ENCODE measurements at regions not wholly inside any gene's neighbourhood (a gene's known extent, or its start where the extent isn't known, plus 50 kb on each side); places are given as distances from the start of the nearest gene placed in this dataset.

DNA sequence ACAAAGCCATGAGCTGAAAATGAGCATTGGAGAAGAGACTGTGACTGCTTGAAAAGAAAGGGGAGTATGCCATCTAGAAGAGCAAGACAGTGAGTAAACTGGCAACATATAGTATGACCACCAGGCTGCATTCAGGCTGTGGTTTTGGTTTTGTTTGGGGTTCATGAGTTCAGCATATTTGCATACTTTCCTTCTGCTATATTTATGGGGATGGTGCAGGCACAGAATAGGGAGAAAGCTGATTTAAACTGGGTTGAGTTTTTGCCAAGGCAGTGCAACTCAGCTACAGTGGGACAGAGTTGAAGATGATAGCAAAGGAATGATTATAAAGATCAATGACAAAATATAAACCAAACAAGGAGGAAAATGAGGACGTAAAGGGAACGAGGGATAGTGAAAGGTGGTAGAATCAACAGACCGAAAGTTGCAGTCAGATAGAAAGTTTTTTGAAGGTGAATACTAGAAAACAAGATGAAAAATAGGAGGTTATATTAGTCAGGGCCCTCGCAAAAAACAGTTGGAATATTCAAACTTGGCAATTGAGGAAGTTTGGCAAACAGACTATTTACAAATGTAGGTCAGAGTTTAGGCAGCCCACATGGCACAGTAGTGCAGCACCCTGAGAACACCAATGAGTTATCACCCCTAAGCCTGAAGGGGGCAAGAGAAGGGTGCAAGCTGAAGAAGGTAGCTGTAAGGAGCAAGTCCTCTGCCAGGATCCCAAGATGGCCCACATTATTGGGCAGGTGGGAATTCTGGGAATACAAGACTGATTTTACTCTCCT, 114.8 kb upstream of the MAP9 start:
- Histone ChIP-seq H3K27ac (ENCODE audit: low read length in 2 of 2) (no peak overlapping the region), H3K9me3 (ENCODE audit: control extremely low read depth in 1 of 3, control insufficient read depth in 2 of 3, insufficient read depth in 1 of 3, low read length in 2 of 3) (peaks cover 0 to 2% (median 0%) of the 10 kb centered on the region in 3 donors), H3K36me3 (replicated peaks in 1 of 2; ENCODE audit: control extremely low read depth in 1 of 2, control insufficient read depth in 1 of 2, extremely low read depth in 1 of 2, insufficient read depth in 2 of 2, low read length in 1 of 2) (no peaks in the 10 kb centered on the region), H4K20me1 (ENCODE audit: control insufficient read depth, insufficient read depth, low read length, poor library complexity, severe bottlenecking) (no peaks in the 10 kb centered on the region), H2AFZ (ENCODE audit: insufficient read depth, low read depth, low read length, poor library complexity, severe bottlenecking) (no peak overlapping the region), H3K4me2 (replicated peaks; ENCODE audit: low read depth, low read length, poor library complexity, severe bottlenecking) (no peak overlapping the region), H3K4me1 (ENCODE audit: control insufficient read depth in 2 of 2, insufficient read depth in 2 of 2, low read length in 2 of 2) (no peaks in the 10 kb centered on the region), H3K4me3 (ENCODE audit: control extremely low read depth in 1 of 5, extremely low read depth in 1 of 5, insufficient read depth in 1 of 5, low read depth in 2 of 5, low read length in 4 of 5) (no peak overlapping the region), H3K79me2 (ENCODE audit: control insufficient read depth, insufficient read depth, low read length) (no peaks in the 10 kb centered on the region), H3K27me3 (replicated peaks in 1 of 4; ENCODE audit: control extremely low read depth in 1 of 4, control insufficient read depth in 3 of 4, insufficient read depth in 4 of 4, low read length in 3 of 4) (no peaks in the 10 kb centered on the region), H3K9ac (ENCODE audit: low read length) (no peak overlapping the region)
- intact Hi-C loops (cut with micrococcal nuclease) = no loop called here
- H3K27ac Mint-ChIP-seq = no peak overlapping the region
- no peak for DNase-seq
- no peak for TF ChIP-seq EZH2 (IDR thresholded peaks at IDR 0.05; ENCODE audit: borderline replicate concordance, insufficient read depth, low read depth, low read length, poor library complexity, severe bottlenecking)
- TF ChIP-seq, protein P1, sequence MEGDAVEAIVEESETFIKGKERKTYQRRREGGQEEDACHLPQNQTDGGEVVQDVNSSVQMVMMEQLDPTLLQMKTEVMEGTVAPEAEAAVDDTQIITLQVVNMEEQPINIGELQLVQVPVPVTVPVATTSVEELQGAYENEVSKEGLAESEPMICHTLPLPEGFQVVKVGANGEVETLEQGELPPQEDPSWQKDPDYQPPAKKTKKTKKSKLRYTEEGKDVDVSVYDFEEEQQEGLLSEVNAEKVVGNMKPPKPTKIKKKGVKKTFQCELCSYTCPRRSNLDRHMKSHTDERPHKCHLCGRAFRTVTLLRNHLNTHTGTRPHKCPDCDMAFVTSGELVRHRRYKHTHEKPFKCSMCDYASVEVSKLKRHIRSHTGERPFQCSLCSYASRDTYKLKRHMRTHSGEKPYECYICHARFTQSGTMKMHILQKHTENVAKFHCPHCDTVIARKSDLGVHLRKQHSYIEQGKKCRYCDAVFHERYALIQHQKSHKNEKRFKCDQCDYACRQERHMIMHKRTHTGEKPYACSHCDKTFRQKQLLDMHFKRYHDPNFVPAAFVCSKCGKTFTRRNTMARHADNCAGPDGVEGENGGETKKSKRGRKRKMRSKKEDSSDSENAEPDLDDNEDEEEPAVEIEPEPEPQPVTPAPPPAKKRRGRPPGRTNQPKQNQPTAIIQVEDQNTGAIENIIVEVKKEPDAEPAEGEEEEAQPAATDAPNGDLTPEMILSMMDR (IDR thresholded peaks at IDR 0.05) = no peak
- no peaks in the 10 kb centered on the region for H3K27me3 Mint-ChIP-seq
- ChIA-PET CTCF (no interaction called here), POLR2A (no interaction called here)
- no peaks in the 10 kb centered on the region for H3K4me1 Mint-ChIP-seq
- no peak overlapping the region for H3K4me3 Mint-ChIP-seq
- no peaks in the 10 kb centered on the region for H3K9me3 Mint-ChIP-seq (ENCODE audit: insufficient read depth)
- whole genome bisulfite sequencing (ENCODE audit: insufficient coverage) = 84% methylated on average over 4 of the region's 4 CpGs
- ATAC-seq (ENCODE audit: low read depth) = no peak

DNA sequence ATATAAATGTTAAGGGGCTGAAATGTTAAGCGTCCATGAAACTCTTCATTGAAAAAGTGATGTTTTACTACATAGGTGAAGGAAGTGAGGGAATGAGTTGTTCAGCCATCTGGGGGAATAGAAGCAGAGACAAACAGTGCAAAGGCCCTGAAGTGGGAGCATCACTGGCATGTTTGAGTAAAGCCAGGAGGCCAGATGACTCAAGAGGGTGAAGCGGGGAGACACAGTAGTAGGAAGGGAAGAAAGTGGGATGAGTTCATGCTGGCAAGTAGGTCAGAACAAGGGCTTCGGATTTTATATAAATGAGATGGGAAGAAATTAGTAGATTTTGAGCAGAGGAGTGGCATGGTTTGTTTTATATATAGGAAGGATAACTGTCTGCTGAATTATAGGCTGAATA, 112.5 kb upstream of the MAP9 start:
- Histone ChIP-seq H3K4me2 (replicated peaks; ENCODE audit: low read depth, low read length, poor library complexity, severe bottlenecking) (no peak overlapping the region), H3K4me3 (ENCODE audit: control extremely low read depth in 1 of 5, extremely low read depth in 1 of 5, insufficient read depth in 1 of 5, low read depth in 2 of 5, low read length in 4 of 5) (no peak overlapping the region), H3K9me3 (ENCODE audit: control extremely low read depth in 1 of 3, control insufficient read depth in 2 of 3, insufficient read depth in 1 of 3, low read length in 2 of 3) (no peaks in the 10 kb centered on the region), H3K4me1 (ENCODE audit: control insufficient read depth in 2 of 2, insufficient read depth in 2 of 2, low read length in 2 of 2) (no peaks in the 10 kb centered on the region), H3K36me3 (replicated peaks in 1 of 2; ENCODE audit: control extremely low read depth in 1 of 2, control insufficient read depth in 1 of 2, extremely low read depth in 1 of 2, insufficient read depth in 2 of 2, low read length in 1 of 2) (no peaks in the 10 kb centered on the region), H4K20me1 (ENCODE audit: control insufficient read depth, insufficient read depth, low read length, poor library complexity, severe bottlenecking) (no peaks in the 10 kb centered on the region), H3K27ac (ENCODE audit: low read length in 2 of 2) (no peak overlapping the region), H3K9ac (ENCODE audit: low read length) (no peak overlapping the region), H2AFZ (ENCODE audit: insufficient read depth, low read depth, low read length, poor library complexity, severe bottlenecking) (no peak overlapping the region), H3K27me3 (replicated peaks in 1 of 4; ENCODE audit: control extremely low read depth in 1 of 4, control insufficient read depth in 3 of 4, insufficient read depth in 4 of 4, low read length in 3 of 4) (no peaks in the 10 kb centered on the region), H3K79me2 (ENCODE audit: control insufficient read depth, insufficient read depth, low read length) (no peaks in the 10 kb centered on the region)
- no peaks in the 10 kb centered on the region for H3K9me3 Mint-ChIP-seq (ENCODE audit: insufficient read depth)
- POLR2A ChIA-PET = no interaction called here
- intact Hi-C loops (cut with micrococcal nuclease) = no loop called here
- no peak for TF ChIP-seq EZH2 (IDR thresholded peaks at IDR 0.05; ENCODE audit: borderline replicate concordance, insufficient read depth, low read depth, low read length, poor library complexity, severe bottlenecking)
- TF ChIP-seq, protein P1 (IDR thresholded peaks at IDR 0.05) = no peak
- no peaks in the 10 kb centered on the region for H3K4me1 Mint-ChIP-seq
- H3K27me3 Mint-ChIP-seq = no peaks in the 10 kb centered on the region
- 100% methylated on average over 2 of the region's 3 CpGs for WGBS (ENCODE audit: insufficient coverage)
- no peak overlapping the region for H3K4me3 Mint-ChIP-seq
- no peak for ATAC-seq (ENCODE audit: low read depth)
- no peak overlapping the region for H3K27ac Mint-ChIP-seq
- CTCF ChIA-PET = no interaction called here
- no peak for DNase-seq
